ENCODE measurements at regions not wholly inside any gene's neighbourhood (a gene's known extent, or its start where the extent isn't known, plus 50 kb on each side); places are given as distances from the start of the nearest gene placed in this dataset.

GRCh38 chr4:158002173-158002572 lies 170.7 kb downstream of the GASK1B start:
- TF ChIP-seq ZBTB7A (IDR thresholded peaks at IDR 0.05; ENCODE audit: low read depth) (no peak), FOXM1 (IDR thresholded peaks at IDR 0.05; ENCODE audit: borderline replicate concordance, low read depth) (no peak), CREB1 (IDR thresholded peaks at IDR 0.05; ENCODE audit: low read depth) (no peak), EGR1 (IDR thresholded peaks at IDR 0.05) (no peak), YY1 (IDR thresholded peaks at IDR 0.05; ENCODE audit: low read depth) (no peak), REST (IDR thresholded peaks at IDR 0.05; ENCODE audit: low read depth) (no peak), TAF1 (IDR thresholded peaks at IDR 0.05; ENCODE audit: low read depth) (no peak), EP300 (IDR thresholded peaks at IDR 0.05; ENCODE audit: borderline replicate concordance) (no peak), NFIC (IDR thresholded peaks at IDR 0.05) (no peak)

GRCh38 chr4:158001756-158002155 lies 171.1 kb downstream of the GASK1B start:
- no peak for TF ChIP-seq YY1 (IDR thresholded peaks at IDR 0.05; ENCODE audit: low read depth)
- no peak for TF ChIP-seq TCF12 (IDR thresholded peaks at IDR 0.05; ENCODE audit: low read depth)
- no peak for TF ChIP-seq TAF1 (IDR thresholded peaks at IDR 0.05; ENCODE audit: low read depth)
- no peak for TF ChIP-seq ZBTB7A (IDR thresholded peaks at IDR 0.05; ENCODE audit: low read depth)
- no peak for TF ChIP-seq FOXM1 (IDR thresholded peaks at IDR 0.05; ENCODE audit: borderline replicate concordance, low read depth)
- TF ChIP-seq USF1 (IDR thresholded peaks at IDR 0.05), result no peak
- TF ChIP-seq CEBPB (IDR thresholded peaks at IDR 0.05), result no peak
- TF ChIP-seq EGR1 (IDR thresholded peaks at IDR 0.05), result no peak
- no peak for TF ChIP-seq CREB1 (IDR thresholded peaks at IDR 0.05; ENCODE audit: low read depth)
- no peak for TF ChIP-seq MAX (IDR thresholded peaks at IDR 0.05)
- TF ChIP-seq EP300 (IDR thresholded peaks at IDR 0.05; ENCODE audit: borderline replicate concordance), result no peak
- no peak for TF ChIP-seq REST (IDR thresholded peaks at IDR 0.05; ENCODE audit: low read depth)

GRCh38 chr4:157999723-158000122 lies 173.1 kb downstream of the GASK1B start:
- TF ChIP-seq MAX (IDR thresholded peaks at IDR 0.05), result no peak
- TF ChIP-seq TEAD4 (IDR thresholded peaks at IDR 0.05), result no peak
- TF ChIP-seq EGR1 (IDR thresholded peaks at IDR 0.05), result no peak
- TF ChIP-seq USF1 (IDR thresholded peaks at IDR 0.05), result no peak
- no peak for TF ChIP-seq CREB1 (IDR thresholded peaks at IDR 0.05; ENCODE audit: low read depth)
- no peak for TF ChIP-seq FOXM1 (IDR thresholded peaks at IDR 0.05; ENCODE audit: borderline replicate concordance, low read depth)
- no peak for TF ChIP-seq TAF1 (IDR thresholded peaks at IDR 0.05; ENCODE audit: low read depth)
- TF ChIP-seq YY1 (IDR thresholded peaks at IDR 0.05; ENCODE audit: low read depth), result no peak
- TF ChIP-seq TCF12 (IDR thresholded peaks at IDR 0.05; ENCODE audit: low read depth), result no peak
- TF ChIP-seq NFIC (IDR thresholded peaks at IDR 0.05), result no peak
- TF ChIP-seq EP300 (IDR thresholded peaks at IDR 0.05; ENCODE audit: borderline replicate concordance), result no peak
- TF ChIP-seq CEBPB (IDR thresholded peaks at IDR 0.05), result no peak
- TF ChIP-seq REST (IDR thresholded peaks at IDR 0.05; ENCODE audit: low read depth), result no peak
- TF ChIP-seq RAD21 (IDR thresholded peaks at IDR 0.05; ENCODE audit: low read depth), result no peak
- no peak for TF ChIP-seq ZBTB7A (IDR thresholded peaks at IDR 0.05; ENCODE audit: low read depth)

GRCh38 chr4:157997296-157997695 lies 175.5 kb downstream of the GASK1B start:
- no peak for TF ChIP-seq USF1 (IDR thresholded peaks at IDR 0.05)
- no peak for TF ChIP-seq ZBTB7A (IDR thresholded peaks at IDR 0.05; ENCODE audit: low read depth)
- no peak for TF ChIP-seq NFIC (IDR thresholded peaks at IDR 0.05)
- no peak for TF ChIP-seq REST (IDR thresholded peaks at IDR 0.05; ENCODE audit: low read depth)
- no peak for TF ChIP-seq TCF12 (IDR thresholded peaks at IDR 0.05; ENCODE audit: low read depth)
- no peak for TF ChIP-seq CEBPB (IDR thresholded peaks at IDR 0.05)
- no peak for TF ChIP-seq RAD21 (IDR thresholded peaks at IDR 0.05; ENCODE audit: low read depth)
- TF ChIP-seq FOXM1 (IDR thresholded peaks at IDR 0.05; ENCODE audit: borderline replicate concordance, low read depth), result no peak
- no peak for TF ChIP-seq TAF1 (IDR thresholded peaks at IDR 0.05; ENCODE audit: low read depth)
- no peak for TF ChIP-seq EP300 (IDR thresholded peaks at IDR 0.05; ENCODE audit: borderline replicate concordance)
- TF ChIP-seq MAX (IDR thresholded peaks at IDR 0.05), result no peak
- TF ChIP-seq CREB1 (IDR thresholded peaks at IDR 0.05; ENCODE audit: low read depth), result no peak
- TF ChIP-seq EGR1 (IDR thresholded peaks at IDR 0.05), result no peak
- no peak for TF ChIP-seq YY1 (IDR thresholded peaks at IDR 0.05; ENCODE audit: low read depth)
- no peak for TF ChIP-seq TEAD4 (IDR thresholded peaks at IDR 0.05)

Measured in Ishikawa (cell line).